Left lobe of liver (tissue), 2 donors: ENCODE measurements at regions not wholly inside any gene's neighbourhood (a gene's known extent, or its start where the extent isn't known, plus 50 kb on each side); places are given as distances from the start of the nearest gene placed in this dataset.
"Not testable (repeated sequence)": the region's sequence is repeated elsewhere in the genome, so short reads cannot be mapped to it uniquely, and the experiment has no call there.

ENCODE experiments used
- ATAC-seq: fragments of 200-7000 bp; cut with Tn5 transposase; one replicate; pipeline ENCODE4 v1.9.1; 2020; ENCODE audit warnings: mild to moderate bottlenecking, moderate library complexity
- DNase-seq: peaks from one replicate; pipeline ENCODE4 v3.0.0-alpha.2; 2020; ENCODE audit warnings: low spot score
- donor health status: DM: no; HTN: no; CAD: no; lungs with moderate emphysema.
- donor health status: DM: no; HTN: yes; CAD: no.

DNA sequence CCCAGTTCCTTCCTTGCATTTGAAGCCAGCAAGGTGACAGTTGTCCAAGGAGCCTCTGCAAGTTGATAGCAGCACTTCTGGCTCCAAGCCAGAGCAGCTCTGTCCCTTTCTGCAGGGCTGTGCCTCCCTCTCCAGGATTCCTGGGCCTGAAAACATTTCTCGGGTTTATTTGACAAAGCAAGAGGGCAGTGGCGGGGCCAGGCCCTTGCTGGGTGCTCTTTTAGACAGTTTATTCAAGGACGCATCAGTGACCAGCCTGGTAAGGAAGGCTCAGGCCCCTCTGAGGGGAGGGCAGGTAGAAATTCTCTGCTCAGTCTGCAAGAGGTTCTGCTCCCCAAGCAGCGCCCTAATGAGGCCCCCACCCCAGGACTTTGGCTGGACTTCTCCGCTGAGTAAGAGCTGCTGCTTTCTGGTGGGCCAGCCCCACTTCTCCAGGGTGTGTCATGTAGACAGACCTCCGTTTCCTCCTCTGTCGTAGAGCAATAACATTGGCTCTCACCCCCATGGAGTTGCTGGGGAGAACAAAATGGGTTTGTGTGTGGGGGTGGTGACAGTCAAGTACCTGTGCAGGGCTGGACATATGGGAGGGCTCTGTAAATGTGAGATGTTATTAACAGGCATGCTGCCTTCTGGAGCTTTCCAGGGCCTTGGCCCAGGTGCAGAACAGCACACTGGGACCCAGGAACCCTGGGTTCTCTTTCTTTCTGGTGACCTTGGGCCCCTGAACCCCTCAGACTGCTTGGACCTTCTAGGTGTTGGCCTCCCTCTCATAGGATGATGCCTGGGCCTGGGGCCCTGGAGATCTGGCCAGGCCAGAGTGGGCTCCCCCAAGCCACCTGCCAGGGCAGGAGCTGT, 146.2 kb upstream of the TLE3 start:
- DNase-seq (no peak), ATAC-seq (no peak)

DNA sequence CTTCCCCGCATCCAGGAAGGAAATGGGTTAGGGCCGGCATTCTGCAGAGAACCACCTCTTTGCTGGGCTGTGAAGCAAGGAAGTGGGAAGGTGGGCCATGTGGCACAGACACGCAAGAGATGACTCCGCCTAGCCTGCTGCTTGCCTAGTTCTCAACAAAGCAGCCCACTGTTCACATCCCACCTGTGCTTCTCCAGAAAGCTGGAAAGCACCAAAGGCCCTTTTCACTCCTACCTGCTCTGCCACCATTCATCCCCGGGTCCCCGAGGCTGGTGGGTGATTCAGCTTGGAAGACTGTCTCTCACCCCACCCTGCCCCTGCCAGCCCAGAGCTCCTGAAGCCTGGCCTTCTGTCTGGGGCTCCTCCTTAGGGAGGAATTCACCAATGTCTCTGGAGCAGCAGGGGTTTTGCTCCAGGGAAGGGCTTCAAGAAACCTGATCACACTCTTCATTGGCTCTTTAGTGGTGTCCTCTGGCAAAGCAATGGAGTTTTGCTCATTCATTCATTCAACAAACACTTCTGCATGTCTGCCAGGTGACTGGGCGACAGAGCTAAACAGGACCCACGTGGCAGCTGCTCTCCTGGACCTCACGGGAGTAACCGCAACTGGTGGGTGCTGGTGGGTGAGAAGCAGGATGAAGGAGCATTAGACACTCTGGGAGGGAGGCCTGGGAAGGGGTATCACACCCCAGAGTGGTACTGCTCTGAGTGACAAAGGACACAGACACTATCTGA, 145.4 kb upstream of the TLE3 start:
- DNase-seq (no peak), ATAC-seq (no peak)

DNA sequence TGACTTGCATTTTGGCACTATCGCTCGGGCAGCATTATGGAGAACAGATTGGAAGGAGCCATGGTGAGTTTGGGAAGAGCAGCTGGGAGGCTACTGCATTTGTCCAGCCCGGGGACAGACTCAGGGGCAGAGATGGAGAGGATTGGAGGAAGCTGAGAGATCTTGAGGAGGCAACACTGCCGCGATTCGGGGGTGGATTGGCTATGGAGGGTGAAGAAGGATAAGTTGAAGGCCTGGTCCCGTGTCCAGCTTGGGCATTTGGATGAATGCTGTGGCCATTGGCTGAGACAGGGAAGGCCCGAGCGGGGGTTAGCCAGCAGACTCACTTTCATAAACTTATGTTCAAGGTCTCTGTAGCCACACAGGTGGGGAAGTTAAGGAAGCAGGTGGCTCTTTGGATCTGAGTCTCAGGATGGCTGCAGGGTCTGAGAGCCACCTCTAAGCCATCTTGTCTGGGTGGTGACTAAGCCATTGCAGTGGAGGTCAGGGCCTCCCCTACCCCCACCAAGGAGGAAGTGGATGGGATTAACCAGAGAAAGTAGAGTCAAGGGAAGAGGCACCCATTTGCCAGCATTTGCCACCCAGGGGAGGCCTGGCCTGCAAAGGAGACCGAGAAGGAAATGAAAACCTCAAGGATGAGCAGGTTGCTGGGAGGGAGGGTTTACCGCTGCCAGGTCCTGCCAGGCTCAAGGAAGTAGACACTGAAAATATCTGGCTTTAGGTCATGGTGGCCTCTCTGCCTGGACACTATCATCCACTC, 144.0 kb upstream of the TLE3 start:
- DNase-seq (no peak), ATAC-seq (no peak)

DNA sequence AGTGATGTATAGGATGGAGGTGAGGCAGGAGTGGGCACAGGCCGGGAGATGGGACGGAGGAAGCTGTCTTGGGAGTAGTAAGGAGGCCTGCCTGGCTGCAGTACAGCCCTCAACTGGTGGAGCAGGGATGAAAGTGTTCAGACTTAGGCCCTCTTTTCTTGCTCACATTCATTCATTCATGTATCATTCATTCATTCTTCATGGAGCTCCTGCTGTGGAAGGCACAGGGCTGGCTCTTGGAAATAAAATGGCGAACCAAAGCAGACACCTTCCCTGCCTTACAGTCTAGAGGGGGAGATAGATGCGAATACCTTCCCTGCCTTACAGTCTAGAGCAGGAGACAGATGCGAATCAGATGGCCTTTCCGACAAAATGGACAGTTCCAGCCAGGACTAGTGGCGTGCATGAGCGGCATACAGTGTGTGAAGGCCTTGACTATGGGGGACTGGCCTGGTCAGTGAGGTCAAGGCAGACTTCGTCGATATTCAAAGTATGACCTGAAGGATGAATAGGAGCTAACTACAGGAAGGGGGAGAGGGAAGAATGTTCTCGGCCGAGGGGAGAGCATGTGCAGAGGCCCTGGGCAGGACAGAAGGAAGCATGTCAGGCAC, 143.2 kb upstream of the TLE3 start:
- ATAC-seq, result no peak

DNA sequence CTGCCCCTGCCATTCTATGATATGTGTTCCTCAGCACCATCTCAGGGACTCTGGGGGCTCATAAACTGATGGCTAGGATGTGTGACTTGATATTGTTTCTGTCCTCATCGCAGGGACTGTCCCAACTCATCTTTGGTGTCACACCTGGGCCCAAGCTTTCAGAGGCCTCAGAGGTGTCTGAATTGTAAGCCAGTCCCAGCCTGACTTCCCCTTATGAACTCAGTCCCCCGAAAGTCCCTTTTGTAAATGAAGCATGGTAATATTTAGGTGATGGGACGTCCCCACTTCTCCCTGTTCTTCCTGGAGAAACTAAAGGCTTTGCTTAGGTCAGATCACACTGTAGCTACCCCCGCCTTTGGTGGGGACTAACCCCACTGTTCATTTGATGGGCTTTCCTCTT, 142.4 kb upstream of the TLE3 start:
- DNase-seq (no peak), ATAC-seq (no peak)

More for the DNA sequence above, 143.2 kb upstream of the TLE3 start:
- no peak for DNase-seq

DNA sequence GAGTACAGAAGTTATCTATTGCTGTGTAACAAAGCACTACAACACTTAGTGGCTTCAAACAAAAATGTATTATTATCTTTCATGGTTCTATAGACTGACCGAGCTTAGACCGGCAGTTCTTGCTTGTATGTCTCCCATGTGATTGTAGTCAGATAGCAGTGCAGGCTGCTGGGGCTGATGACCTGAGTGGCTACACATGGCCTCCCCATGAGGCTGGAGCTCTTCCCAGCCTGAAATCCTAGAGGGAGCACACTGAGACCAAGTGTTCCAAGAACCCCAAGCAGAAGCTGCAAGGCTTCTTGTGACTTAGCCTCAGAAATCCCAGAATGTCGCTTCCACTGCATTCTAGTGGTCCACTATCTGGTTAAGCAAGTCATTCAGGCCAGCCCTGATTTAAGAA, 141.2 kb upstream of the TLE3 start:
- ATAC-seq (peak; percentile 29), DNase-seq (no peak)

DNA sequence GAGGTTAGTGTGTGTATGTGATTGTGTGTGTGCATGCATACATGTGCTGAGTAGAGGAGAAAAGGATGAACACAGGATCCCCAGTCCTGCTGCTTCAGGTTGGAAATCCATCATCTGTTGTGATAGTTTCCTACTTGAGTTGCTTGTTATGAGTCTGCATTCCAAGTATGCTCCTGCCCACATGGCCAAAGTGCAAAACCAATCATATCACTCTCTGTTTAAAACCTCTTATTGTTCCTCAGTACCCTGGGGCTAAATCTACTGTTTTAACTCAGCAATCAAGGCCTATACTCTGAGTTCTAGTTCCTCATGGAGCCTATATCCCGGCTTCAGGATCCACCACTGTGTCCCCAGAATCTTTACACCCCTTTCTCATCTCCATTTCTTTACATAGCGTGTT, 139.9 kb upstream of the TLE3 start:
- ATAC-seq (no peak), DNase-seq (no peak)

DNA sequence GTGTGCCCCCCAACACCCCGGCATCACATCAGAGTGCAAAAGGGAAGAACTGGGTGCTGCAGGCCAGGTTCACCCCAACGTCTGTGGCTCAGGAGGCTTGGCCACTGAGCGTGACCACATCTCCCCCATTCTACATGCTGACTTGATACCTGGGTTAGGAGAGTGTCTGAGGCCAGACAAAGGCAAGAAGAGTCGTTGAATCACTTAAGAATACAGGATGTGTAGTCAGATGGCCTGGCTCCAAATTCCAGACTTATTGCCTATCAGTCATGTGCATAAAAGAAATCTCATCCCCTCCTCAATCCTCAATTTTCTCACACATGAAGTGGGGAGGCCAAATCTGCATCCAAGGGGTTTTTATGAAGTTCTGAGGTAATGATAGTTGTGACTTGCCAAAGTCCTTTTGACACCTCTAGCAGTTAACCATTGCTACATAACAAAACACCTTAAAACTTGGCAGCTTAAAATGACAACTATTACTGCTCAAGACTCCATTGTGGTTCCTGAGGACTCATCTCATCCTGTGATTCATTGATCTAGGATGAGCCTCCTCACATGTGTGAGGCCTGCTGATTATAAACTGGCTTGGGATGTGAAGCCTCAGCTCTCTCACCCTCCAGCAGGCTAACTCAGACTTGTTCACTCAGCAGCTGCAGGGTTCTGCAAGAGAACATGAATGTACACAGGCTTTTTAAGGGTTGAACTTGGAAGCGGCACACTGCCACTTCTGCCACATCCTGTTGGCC, 138.8 kb upstream of the TLE3 start:
- ATAC-seq (no peak), DNase-seq (no peak)

DNA sequence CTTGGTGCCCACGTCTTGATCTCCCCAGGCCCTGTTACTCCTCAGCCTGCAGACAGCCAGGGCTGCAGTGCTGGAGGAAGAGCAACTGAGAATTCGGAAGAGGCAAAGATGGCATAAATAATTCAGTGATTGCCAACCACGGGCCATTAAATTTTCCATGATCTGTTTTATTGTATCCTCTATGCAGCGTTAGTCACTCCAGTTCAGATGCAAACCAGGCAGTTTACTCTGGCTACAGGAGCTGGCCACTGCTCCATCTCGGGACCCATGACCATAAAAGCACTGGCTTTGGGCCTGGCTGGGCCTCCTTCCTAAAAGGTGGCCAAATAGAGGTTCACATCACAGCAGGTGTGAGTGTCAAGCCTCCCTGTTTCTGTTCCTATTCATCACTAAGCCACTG, 137.6 kb upstream of the TLE3 start:
- ATAC-seq, result no peak
- DNase-seq, result no peak

DNA sequence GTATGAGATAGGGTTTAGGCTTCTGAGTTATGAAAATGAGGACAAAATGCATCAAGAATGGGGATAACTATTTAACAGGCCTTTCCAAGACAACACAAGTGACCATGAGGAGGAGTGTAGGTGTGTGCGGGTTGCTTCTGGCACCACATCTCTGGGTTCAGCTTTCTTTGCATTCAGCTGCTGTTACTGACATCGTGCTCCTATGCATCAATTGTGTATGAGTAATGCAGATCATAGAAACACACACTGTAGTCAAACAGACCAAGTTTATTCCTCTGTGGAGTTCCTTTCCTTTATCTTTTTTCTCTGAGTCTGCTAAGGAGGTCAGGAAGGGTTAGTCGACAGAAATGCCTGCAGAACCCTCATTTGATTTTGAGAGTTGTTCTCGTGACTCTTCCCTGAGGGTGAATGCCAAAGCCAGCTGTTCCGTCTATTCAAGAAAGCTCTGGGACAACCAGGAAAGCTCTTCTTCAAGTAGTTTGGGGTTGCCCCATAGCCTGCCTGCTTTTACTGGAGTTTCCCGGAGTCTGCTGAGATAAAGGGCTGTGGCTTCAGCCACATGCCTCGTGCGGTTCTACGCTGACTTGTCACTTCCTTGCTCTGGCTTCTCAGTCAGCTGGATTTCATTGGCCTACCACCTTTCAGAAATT, 136.7 kb upstream of the TLE3 start:
- no peak for DNase-seq
- no peak for ATAC-seq

DNA sequence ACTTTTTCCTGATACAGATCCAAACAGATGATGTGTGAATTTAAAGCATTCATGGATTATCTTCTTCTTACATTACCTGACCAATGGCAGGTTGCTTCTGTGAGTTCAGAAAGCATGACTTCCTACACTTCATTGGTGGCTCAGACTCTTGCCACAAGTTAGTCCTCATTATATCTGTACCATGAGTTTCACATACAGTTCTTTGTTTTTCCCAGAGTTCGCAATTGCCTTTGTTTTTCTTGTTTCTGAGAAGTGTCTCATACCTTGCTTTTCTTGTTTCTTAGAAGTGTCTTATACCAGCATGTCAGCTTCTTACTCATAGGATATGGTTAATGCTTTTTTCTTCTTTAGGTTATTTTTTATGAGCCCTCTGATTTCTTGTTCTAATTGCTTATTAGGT, 133.8 kb upstream of the TLE3 start:
- no peak for DNase-seq
- ATAC-seq, result no peak

DNA sequence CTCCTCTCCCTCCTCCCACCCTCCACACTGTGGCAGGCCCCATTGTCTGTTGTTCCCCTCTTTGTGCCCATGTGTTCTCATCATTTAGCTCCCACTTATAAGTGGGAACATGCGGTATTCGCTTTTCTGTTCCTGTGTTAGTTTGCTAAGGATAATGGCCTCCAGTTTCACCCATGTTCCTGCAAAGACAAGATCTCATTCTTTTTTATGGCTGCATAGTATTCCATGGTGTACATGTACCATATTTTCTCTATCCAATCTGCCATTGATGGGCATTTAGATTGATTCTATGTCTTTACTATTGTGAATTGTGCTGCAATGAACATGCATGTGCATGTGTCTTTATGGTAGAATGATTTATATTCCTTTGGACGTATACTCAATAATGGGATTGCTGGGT, 130.2 kb upstream of the TLE3 start:
- DNase-seq, ATAC-seq: not testable (repeated sequence)

DNA sequence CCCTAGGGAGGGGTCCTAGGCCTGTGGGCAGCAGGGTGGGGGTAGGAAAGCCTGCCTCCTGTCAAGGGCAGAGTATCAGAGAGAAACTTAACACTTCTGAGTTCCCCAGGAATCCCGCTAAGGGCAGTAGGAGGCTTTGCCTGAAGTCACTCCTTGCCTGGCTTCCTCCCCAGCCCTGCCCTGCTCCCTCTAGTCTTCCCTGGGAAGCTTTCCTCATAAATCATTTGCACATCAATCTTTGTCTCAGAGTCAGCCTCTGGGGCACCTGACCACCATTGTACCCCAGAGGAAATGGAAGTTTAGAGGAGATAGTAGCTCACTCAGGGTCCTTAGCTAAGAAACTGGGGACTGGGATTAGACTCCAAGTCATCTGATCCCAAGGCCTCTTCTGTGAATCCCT, 129.4 kb upstream of the TLE3 start:
- no peak for DNase-seq
- ATAC-seq, result no peak

DNA sequence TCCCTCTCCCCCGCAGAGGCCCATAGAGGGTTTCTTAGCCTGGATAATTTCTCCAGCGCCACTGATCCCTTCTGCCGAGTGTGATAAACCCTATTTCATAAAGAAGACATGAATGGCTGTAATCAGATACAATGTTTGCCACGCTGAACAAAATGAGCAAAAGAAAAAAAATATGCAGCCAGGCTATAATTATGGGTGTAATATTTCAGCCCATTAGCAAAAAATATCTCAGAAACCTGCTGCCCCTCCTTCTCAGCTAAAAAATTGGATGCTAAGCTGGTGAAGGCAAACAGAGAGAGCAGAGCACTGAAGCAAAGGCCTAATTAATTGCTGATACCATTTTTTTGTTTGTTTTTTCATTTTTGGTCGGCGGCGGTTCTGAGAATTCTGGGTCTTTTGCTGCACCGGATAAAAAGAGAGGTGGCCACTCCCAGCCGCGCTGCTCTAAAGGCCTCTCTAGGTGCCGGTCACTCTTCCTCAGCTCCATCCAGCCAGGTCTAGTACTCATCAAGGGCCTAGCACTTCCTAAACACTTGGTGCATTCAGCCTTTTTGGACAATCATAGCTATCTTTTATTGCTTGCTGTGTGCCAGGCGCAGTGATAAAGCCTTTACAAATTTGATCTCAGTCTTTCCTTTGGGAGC, 128.7 kb upstream of the TLE3 start:
- ATAC-seq (no peak), DNase-seq (no peak)

DNA sequence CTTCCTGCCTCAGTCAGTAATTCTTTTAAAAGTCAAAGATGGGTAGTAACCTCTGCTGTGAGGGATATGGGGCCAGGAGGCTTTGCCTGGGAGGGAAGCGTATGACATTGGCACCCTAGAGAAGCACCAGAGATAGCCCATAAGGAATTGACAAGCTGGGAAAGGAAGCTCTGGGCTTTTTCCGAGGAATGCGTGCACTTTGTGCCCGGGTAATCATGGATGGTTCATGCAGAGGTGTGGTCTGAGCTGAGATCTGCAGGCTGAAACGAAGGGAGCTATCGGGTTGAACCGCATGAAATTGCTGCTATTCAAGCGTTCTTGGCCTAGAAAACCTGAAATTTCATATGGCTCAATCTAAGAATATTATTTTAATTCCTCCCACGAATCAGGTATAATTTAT, 127.7 kb upstream of the TLE3 start:
- ATAC-seq (no peak), DNase-seq (no peak)

DNA sequence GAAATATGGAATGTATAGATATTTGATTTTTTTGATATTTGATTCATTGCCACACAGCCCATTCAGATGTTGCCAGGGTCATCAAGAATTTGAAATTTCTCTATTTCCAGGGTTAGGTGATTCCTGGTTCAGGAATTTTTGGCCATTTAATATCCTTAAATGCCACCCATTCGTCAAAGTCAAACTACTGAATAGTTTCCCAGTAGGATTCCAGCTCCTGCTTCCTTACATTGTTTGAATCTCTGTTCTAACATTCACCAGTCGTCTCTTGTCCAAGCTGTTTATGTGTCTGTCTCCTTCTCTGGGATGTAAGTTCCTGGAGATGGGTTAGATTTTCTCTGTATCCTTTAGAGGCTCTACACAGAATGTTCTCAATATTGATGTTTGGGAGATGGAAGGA, 124.9 kb upstream of the TLE3 start:
- DNase-seq (no peak), ATAC-seq (no peak)

DNA sequence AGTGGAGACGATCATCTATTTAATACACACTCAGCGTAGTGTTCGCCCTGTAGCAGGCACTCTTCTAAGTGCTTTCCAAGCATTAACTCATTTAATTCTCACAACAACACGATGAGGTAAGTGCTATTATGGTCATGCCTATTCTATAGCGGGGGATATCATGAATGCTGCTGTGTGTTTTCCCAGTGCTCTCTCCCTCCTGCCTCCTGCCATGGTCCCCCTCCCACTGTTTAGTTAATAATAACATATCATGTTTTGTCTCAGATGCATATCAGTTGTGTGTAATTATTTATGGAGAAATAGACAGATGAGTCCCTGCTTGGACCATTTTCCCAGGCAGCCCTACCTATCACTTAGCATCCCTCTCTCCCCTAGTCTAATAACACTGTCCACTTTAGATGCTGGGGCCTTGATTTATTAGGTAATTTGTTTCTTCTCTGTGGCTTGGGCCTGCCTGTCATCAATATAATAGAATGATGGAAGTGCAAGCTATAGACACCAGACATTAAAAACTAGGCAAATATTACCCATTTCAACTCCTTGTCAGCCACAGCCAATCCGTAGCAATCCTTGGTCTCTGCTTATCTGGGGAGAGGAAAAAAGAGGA, 122.9 kb upstream of the TLE3 start:
- DNase-seq, result no peak
- no peak for ATAC-seq

DNA sequence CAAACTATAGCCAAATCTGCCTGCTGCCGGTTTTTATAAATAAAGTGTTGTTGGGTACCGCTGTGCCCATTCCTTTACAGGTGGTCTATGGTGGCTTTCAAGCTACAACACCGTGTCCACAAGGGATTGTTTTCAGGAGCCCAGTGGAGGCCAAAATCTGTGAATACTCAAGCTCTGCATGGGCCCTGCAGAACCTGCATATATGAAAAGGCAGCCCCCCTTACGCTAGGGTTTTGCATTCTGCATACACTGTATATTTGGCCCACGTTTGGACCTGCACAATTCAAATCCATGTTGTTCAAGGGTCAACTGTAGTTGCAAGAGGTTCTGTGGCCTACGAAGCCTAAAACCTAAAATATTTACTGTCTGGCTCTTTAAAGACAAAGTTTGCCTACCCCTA, 122.2 kb upstream of the TLE3 start:
- no peak for ATAC-seq
- no peak for DNase-seq

DNA sequence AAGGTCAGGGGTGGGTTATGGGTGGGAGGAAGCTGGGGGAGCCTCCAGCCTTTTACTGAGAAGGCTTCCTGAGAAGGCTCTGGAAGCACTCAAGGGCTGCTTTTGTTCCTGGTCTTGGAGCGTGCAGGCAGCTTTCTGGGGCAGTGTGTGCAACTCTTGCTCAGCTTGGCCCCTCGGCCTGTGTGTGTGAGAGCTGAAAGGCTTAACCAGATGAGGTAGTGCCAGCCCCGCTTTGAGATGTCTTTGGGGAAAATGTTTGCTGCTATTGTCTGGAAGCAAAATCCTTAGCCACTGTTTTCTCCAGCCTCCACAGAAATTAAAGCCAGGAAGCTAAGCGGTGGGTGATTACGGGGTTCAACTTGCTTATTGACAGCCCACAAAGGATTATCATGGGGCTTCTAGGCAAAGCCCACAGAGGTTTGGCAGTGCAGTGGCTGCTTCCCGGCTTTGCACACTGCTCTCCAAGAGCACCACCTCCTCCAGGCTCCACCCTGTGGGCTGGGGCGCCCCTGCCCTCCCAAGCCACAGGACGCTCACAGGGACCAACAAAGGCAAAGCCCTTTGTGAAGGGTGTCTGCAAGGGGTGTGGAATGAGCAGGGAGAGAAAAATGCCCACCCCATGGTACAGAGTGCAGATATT, 121.7 kb upstream of the TLE3 start:
- DNase-seq (no peak), ATAC-seq (no peak)
